HG03103 (cell line): ENCODE measurements at regions not wholly inside any gene's neighbourhood (a gene's known extent, or its start where the extent isn't known, plus 50 kb on each side); places are given as distances from the start of the nearest gene placed in this dataset.
"Not testable (repeated sequence)": the region's sequence is repeated elsewhere in the genome, so short reads cannot be mapped to it uniquely, and the experiment has no call there.

Source experiments
- ATAC-seq: cut with Tn5 transposase; IDR thresholded peaks from one replicate; pipeline ENCODE4 v1.9.1; 2021; ENCODE audit warnings: low read depth; ENCODE audit not compliant: unreplicated experiment

GRCh38 chr5:88092958-88093605 is 175.6 kb downstream of the TMEM161B start:
- ATAC-seq: no peak

GRCh38 chr5:88092358-88092757 is 176.3 kb downstream of the TMEM161B start:
- no peak for ATAC-seq

- no peak for ATAC-seq
Observed at GRCh38 chr5:88090506-88090905, 178.1 kb downstream of the TMEM161B start.

GRCh38 chr5:88089719-88090390 is 178.8 kb downstream of the TMEM161B start:
- no peak for ATAC-seq

- ATAC-seq: no peak
Observed at GRCh38 chr5:88085462-88085861, 183.2 kb downstream of the TMEM161B start.

GRCh38 chr5:88081877-88082276 is 186.8 kb downstream of the TMEM161B start:
- ATAC-seq: no peak

GRCh38 chr5:88063813-88064212 is 204.8 kb downstream of the TMEM161B start:
- ATAC-seq: no peak

GRCh38 chr5:88060194-88060593 is 208.5 kb downstream of the TMEM161B start:
- no peak for ATAC-seq

- no peak for ATAC-seq
Observed at GRCh38 chr5:88058625-88059024, 210.0 kb downstream of the TMEM161B start.

GRCh38 chr5:88052468-88052867 is 216.2 kb downstream of the TMEM161B start:
- not testable (repeated sequence) for ATAC-seq

- no peak for ATAC-seq
Observed at GRCh38 chr5:88051148-88051547, 217.5 kb downstream of the TMEM161B start.

- no peak for ATAC-seq
Observed at GRCh38 chr5:88049737-88050136, 218.9 kb downstream of the TMEM161B start.

GRCh38 chr5:88049156-88049555 is 219.5 kb downstream of the TMEM161B start:
- no peak for ATAC-seq

GRCh38 chr5:88045931-88046461 is 222.6 kb downstream of the TMEM161B start:
- no peak for ATAC-seq

GRCh38 chr5:88045165-88045564 is 223.5 kb downstream of the TMEM161B start:
- no peak for ATAC-seq

GRCh38 chr5:88034520-88034919 is 234.1 kb downstream of the TMEM161B start:
- ATAC-seq: no peak

- no peak for ATAC-seq
Observed at GRCh38 chr5:88033191-88033590, 235.5 kb downstream of the TMEM161B start.

GRCh38 chr5:88029011-88029410 is 239.6 kb downstream of the TMEM161B start:
- ATAC-seq: no peak

- no peak for ATAC-seq
Observed at GRCh38 chr5:88021141-88021540, 247.5 kb downstream of the TMEM161B start.

GRCh38 chr5:88014984-88015383 is 253.7 kb downstream of the TMEM161B start:
- ATAC-seq: not testable (repeated sequence)

- no peak for ATAC-seq
Observed at GRCh38 chr5:88000877-88001276, 267.8 kb downstream of the TMEM161B start.

- ATAC-seq: no peak
Observed at GRCh38 chr5:87997662-87998061, 271.0 kb downstream of the TMEM161B start.
